ENCODE measurements at regions not wholly inside any gene's neighbourhood (a gene's known extent, or its start where the extent isn't known, plus 50 kb on each side); places are given as distances from the start of the nearest gene placed in this dataset.

DNA sequence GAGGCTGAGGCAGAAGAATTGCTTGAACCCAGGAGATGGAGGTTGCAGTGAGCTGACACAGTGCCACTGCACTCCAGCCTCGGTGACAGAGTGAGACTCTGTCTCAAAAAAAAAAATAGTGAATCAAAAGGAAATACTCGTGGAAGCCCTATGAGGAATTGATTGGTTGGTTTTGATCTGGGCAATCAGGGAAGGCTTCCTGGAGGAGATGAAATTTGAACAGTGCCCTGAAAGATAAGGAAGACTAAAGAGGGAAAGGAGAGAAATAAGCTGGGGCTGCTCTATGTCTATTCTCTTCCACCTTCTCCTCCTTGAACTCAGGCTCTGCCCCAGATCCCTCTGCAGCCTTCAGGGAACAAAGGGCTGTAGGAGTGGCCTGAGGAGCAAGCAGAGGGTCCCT lies 54.1 kb downstream of the IRF2BPL start:
- no peak for TF ChIP-seq GATA3 (IDR thresholded peaks at IDR 0.05; ENCODE audit: low read depth, low read length)
- no peak for TF ChIP-seq GATA2 (IDR thresholded peaks at IDR 0.05; ENCODE audit: low read depth, low read length)

- no peak for TF ChIP-seq GATA3 (IDR thresholded peaks at IDR 0.05; ENCODE audit: low read depth, low read length)
- TF ChIP-seq GATA2 (IDR thresholded peaks at IDR 0.05; ENCODE audit: low read depth, low read length): no peak
Observed at GRCh38 chr14:76971549-76971948, 57.0 kb downstream of the IRF2BPL start.

GRCh38 chr14:76968621-76969063 lies 59.9 kb downstream of the IRF2BPL start:
- TF ChIP-seq GATA2 (IDR thresholded peaks at IDR 0.05; ENCODE audit: low read depth, low read length): no peak
- no peak for TF ChIP-seq GATA3 (IDR thresholded peaks at IDR 0.05; ENCODE audit: low read depth, low read length)

- TF ChIP-seq GATA3 (IDR thresholded peaks at IDR 0.05; ENCODE audit: low read depth, low read length) (no peak), GATA2 (IDR thresholded peaks at IDR 0.05; ENCODE audit: low read depth, low read length) (no peak)
Observed at GRCh38 chr14:76967788-76968187, 60.7 kb downstream of the IRF2BPL start.

- no peak for TF ChIP-seq GATA2 (IDR thresholded peaks at IDR 0.05; ENCODE audit: low read depth, low read length)
- TF ChIP-seq GATA3 (IDR thresholded peaks at IDR 0.05; ENCODE audit: low read depth, low read length): no peak
Observed at GRCh38 chr14:76965232-76965631, 63.3 kb downstream of the IRF2BPL start.

GRCh38 chr14:76964695-76965094 lies 63.8 kb downstream of the IRF2BPL start:
- TF ChIP-seq GATA2 (IDR thresholded peaks at IDR 0.05; ENCODE audit: low read depth, low read length) (no peak), GATA3 (IDR thresholded peaks at IDR 0.05; ENCODE audit: low read depth, low read length) (no peak)

DNA sequence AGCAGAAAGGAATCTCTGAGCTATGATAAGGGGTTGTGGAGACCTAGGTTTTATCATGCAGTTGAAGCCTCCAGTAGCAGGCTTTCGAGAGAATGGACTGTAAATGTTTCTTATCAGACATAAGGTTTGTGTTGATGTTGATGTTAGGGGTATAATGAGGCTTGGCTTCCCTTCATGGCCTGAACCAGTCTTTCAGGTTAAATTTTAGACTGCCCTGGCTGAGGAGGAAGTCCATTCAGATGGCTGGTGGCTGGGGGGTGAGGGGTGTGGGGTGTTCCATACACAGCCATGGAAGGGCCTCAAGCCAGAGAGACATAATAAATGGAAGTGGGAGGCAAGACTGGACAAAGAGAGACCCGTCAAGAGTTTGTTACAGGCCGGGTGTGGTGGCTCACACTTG lies 65.1 kb downstream of the IRF2BPL start:
- TF ChIP-seq GATA2 (IDR thresholded peaks at IDR 0.05; ENCODE audit: low read depth, low read length) (no peak), GATA3 (IDR thresholded peaks at IDR 0.05; ENCODE audit: low read depth, low read length) (no peak)

- TF ChIP-seq GATA2 (IDR thresholded peaks at IDR 0.05; ENCODE audit: low read depth, low read length) (no peak), GATA3 (IDR thresholded peaks at IDR 0.05; ENCODE audit: low read depth, low read length) (no peak)
Observed at GRCh38 chr14:76962303-76962660, 66.2 kb downstream of the IRF2BPL start.

DNA sequence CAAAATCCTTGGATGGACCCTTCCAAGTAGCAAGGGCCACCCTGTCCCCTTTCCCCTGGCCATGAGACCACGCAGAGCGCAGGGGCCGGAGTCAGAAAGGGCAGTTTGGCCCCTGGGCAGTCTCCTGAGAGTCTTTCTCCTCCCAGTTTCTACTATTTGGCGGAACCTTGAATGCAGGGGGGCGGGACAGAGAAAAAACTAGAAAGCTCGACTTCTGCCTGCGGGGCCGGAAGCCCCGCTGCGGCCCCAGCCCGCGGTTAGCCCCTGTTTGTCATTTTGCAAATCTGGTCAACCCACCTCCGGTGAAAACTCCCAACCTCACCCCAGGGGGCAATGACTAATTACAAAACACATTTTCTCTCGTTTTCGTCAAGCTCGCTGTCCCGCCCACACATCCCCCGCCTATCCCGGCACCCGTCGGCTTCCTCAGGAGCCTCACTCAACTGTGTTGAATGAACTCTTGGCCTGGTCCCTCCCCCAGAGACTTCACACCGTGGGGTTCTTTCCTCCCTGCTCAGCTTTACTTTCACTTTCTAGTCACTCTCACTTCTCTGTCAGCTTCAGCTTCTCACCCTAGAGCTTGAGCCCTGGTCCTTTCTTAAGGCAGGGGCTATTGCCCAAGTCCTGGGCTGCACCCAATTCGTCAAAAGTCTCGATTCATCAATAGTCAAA lies 66.7 kb downstream of the IRF2BPL start:
- TF ChIP-seq GATA2 (IDR thresholded peaks at IDR 0.05; ENCODE audit: low read depth, low read length): no peak
- TF ChIP-seq GATA3 (IDR thresholded peaks at IDR 0.05; ENCODE audit: low read depth, low read length): no peak

GRCh38 chr14:76958980-76959710 lies 69.4 kb downstream of the IRF2BPL start:
- TF ChIP-seq GATA2 (IDR thresholded peaks at IDR 0.05; ENCODE audit: low read depth, low read length) (peak; percentile 92), GATA3 (IDR thresholded peaks at IDR 0.05; ENCODE audit: low read depth, low read length) (peak; percentile 63; the same call in 1 of the 2 replicates)

- TF ChIP-seq GATA2 (IDR thresholded peaks at IDR 0.05; ENCODE audit: low read depth, low read length): no peak
- no peak for TF ChIP-seq GATA3 (IDR thresholded peaks at IDR 0.05; ENCODE audit: low read depth, low read length)
Observed at GRCh38 chr14:76958020-76958979, 70.2 kb downstream of the IRF2BPL start.

DNA sequence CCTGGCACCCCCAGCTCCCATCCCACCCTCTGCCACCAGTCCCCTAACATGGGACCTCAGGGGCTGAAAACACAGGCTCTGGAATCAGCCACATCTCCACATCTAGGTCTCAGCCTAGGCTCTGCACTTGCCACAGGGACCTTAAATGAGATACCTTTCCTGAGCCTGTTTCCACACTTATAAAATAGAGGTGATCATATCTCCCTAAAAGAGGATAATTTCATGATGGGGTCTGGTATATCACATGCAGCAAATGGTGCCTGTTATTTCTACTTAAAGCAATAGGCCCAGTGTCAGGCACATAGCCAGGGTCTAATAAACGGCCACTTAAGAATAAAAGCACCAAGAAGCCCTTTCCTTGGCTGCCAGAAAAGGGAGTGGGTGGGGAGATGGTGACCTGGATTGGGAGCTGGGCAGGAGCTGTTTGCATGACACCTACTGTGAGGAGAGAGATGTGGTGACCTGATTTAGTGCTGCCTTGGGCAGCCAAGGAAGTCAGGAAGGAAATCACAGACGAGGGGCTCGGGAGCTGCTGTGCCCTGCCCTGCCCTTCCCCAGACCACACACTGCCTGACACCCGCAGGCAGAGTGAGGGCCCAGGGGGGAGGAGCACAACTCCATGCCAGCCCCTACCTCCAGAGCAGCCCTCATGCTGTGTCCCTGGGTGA lies 71.2 kb downstream of the IRF2BPL start:
- TF ChIP-seq GATA3 (IDR thresholded peaks at IDR 0.05; ENCODE audit: low read depth, low read length): peak; percentile 64
- TF ChIP-seq GATA2 (IDR thresholded peaks at IDR 0.05; ENCODE audit: low read depth, low read length): peak; percentile 90

DNA sequence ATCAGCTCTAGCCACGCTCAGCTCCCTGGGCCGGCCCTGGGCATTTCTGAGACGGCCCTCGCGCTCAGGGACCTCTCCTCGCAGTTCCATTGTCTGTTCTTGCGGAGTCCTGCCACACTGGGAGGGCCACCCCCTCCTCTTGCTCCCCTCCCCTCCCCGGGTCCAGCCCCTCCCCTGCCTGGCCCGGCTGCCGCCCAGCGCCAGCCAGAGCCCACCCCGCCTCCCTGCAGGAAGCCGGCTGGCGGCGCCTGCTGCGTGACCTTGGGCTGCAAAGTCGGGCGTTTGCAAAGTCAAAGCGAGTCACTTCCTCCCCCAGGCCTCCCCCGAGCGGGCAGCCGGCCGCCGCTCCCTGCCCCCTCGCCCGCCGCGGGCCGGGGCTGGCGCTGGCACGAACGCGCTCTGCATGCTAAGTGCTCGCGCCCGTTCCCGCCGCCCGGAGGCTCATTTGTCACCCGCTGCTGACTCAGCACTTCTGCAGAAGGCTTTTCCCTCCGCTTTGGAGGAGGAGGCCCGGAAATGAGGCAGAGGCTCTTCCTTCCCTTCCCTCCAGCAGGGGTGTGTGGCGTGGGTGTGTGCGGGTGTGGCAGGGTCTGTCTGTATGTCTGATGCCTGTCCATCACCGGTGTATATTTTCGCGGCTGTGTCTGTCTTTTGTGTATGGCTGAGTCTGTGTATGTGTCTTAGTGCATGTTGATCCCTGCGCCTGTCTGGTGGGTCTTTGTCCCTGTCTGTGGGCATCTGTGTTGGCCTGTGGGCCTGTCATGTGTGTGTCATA lies 72.0 kb downstream of the IRF2BPL start:
- no peak for TF ChIP-seq GATA2 (IDR thresholded peaks at IDR 0.05; ENCODE audit: low read depth, low read length)
- no peak for TF ChIP-seq GATA3 (IDR thresholded peaks at IDR 0.05; ENCODE audit: low read depth, low read length)
